Activated naive CD8-positive, alpha-beta T cell treated with anti-CD3 and anti-CD28 coated beads for 36 hours (primary cell): ENCODE measurements at regions not wholly inside any gene's neighbourhood (a gene's known extent, or its start where the extent isn't known, plus 50 kb on each side); places are given as distances from the start of the nearest gene placed in this dataset.
"Not testable (repeated sequence)": the region's sequence is repeated elsewhere in the genome, so short reads cannot be mapped to it uniquely, and the experiment has no call there.

Experiments
- DNase-seq: peaks from one replicate; pipeline ENCODE4 v3.0.0; 2021
- H3K27ac Mint-ChIP-seq: one replicate; pipeline ENCODE4 v1.8.0; 2022; ENCODE audit warnings: mild to moderate bottlenecking, moderate library complexity, mixed read lengths
- H3K27me3 Mint-ChIP-seq: one replicate; pipeline ENCODE4 v1.8.0; 2022; ENCODE audit warnings: mild to moderate bottlenecking, mixed read lengths
- H3K36me3 Mint-ChIP-seq: one replicate; pipeline ENCODE4 v1.8.0; 2021; ENCODE audit warnings: mild to moderate bottlenecking, mixed read lengths
- H3K4me1 Mint-ChIP-seq: one replicate; pipeline ENCODE4 v1.8.0; 2021; ENCODE audit warnings: mixed read lengths
- H3K4me3 Mint-ChIP-seq: one replicate; pipeline ENCODE4 v1.8.0; 2022; ENCODE audit warnings: mild to moderate bottlenecking, moderate library complexity, mixed read lengths
- H3K9me3 Mint-ChIP-seq: one replicate; pipeline ENCODE4 v1.8.0; 2022; ENCODE audit warnings: mixed read lengths

DNA sequence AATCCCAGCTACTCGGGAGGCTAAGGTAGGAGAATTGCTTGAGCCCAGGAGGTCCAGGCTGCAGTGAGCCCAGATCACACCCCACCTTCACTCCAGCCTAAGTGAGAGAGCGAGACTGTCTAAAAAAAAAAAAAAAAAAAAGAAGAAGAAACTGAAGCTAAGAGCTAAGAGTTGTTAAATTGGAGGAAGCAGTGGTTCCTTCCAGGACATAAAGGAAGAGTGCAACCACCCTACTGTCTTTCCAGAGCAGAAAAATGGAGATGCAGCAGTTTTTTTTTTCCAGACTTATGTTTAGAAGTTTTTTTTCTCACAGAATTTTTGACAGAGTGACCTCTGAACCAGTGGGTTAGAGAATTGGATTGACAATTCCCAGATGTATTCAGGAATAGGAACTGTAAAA lies 88.7 kb downstream of the HLX start:
- Mint-ChIP-seq H3K27ac (no peak overlapping the region), H3K9me3 (peaks cover 8% of the 10 kb centered on the region)

DNA sequence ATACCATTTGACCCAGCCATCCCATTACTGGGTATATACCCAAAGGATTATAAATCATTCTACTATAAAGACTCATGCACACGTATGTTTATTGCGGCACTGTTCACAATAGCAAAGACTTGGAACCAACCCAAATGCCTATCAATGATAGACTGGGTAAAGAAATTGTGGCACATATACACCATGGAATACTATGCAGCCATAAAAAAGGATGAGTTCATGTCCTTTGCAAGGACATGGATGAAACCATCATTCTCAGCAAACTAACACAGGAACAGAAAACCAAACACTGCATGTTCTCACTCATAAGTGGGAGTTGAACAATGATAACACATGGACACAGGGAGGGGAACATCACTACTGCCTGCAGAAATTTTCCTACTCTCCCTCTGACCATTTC lies 90.0 kb downstream of the HLX start:
- not testable (repeated sequence) for H3K4me1 Mint-ChIP-seq, H3K9me3 Mint-ChIP-seq, DNase-seq, H3K36me3 Mint-ChIP-seq, H3K27ac Mint-ChIP-seq, H3K27me3 Mint-ChIP-seq, H3K4me3 Mint-ChIP-seq

More for the DNA sequence above, 88.7 kb downstream of the HLX start:
- H3K27me3 Mint-ChIP-seq, result peaks cover 3% of the 10 kb centered on the region
- no peaks in the 10 kb centered on the region for H3K4me1 Mint-ChIP-seq
- H3K36me3 Mint-ChIP-seq, result no peaks in the 10 kb centered on the region
- H3K4me3 Mint-ChIP-seq, result no peak overlapping the region
- no peak for DNase-seq

DNA sequence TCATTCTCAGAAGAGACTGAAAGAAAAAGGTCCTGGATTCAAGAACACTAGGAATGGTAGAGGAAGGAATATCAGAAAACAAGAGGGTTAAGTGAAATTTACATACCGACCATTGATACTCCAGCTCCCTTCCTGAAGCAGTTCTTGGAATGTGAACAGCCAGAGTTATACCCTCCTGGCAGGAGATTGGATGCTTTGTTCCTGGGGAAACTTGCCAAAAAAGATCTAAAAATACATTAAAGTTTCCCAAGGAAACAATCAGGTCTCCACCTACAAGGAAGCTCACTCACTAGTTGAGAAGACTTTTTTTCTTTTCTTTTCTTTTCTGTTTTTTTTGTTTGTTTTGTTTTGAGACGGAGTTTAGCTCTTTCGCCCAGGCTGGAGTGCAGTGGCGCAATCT lies 91.1 kb downstream of the HLX start:
- H3K36me3 Mint-ChIP-seq, result no peaks in the 10 kb centered on the region
- no peaks in the 10 kb centered on the region for H3K27me3 Mint-ChIP-seq
- DNase-seq, result no peak
- no peak overlapping the region for H3K27ac Mint-ChIP-seq
- peaks cover 7% of the 10 kb centered on the region for H3K9me3 Mint-ChIP-seq
- no peak overlapping the region for H3K4me3 Mint-ChIP-seq
- H3K4me1 Mint-ChIP-seq, result no peaks in the 10 kb centered on the region

DNA sequence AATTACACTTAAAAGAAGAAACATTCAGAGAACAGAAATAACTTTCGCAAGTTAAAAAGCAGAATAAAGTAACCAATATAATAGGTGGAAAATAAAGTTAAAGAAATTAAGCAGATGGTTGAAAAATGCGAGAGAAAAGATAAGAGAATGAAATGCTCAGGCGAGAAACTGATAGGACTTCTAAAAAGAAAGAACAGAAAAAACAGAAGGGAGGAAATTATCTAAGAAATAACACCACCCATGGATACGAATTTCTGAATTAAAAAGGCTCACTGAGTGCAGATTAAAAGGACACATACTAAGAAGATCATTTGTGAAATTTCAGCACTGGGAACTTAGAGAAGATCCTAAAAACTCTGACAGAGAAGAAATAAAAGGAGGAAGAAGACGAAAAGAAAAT lies 92.0 kb downstream of the HLX start:
- no peak overlapping the region for H3K4me3 Mint-ChIP-seq
- no peaks in the 10 kb centered on the region for H3K4me1 Mint-ChIP-seq
- no peak for DNase-seq
- H3K36me3 Mint-ChIP-seq, result no peaks in the 10 kb centered on the region
- no peaks in the 10 kb centered on the region for H3K27me3 Mint-ChIP-seq
- peaks cover 7% of the 10 kb centered on the region for H3K9me3 Mint-ChIP-seq
- H3K27ac Mint-ChIP-seq, result no peak overlapping the region

DNA sequence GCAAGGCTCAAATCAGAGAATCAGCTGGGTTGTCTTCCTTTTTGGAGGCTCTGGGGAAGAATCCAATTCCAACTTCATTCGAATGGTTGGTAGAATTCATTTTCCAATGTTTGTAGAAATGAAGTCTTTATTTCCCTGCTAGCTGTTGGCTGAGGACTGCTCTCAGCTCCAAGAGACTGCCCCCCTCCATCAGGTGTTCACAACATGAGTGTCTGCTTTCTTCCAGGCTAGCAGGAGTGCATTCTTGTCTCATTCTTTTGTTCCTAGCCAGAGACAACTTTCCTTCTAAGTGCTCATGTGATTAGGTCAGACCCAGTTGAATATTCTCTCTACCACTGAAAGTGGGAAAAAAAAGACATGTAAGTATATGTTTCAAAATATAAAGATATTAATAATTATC lies 95.2 kb downstream of the HLX start:
- H3K36me3 Mint-ChIP-seq, result no peaks in the 10 kb centered on the region
- H3K4me1 Mint-ChIP-seq, result no peaks in the 10 kb centered on the region
- H3K9me3 Mint-ChIP-seq, result peaks cover 3% of the 10 kb centered on the region
- H3K27me3 Mint-ChIP-seq, result no peaks in the 10 kb centered on the region
- no peak overlapping the region for H3K27ac Mint-ChIP-seq
- no peak overlapping the region for H3K4me3 Mint-ChIP-seq
- no peak for DNase-seq

DNA sequence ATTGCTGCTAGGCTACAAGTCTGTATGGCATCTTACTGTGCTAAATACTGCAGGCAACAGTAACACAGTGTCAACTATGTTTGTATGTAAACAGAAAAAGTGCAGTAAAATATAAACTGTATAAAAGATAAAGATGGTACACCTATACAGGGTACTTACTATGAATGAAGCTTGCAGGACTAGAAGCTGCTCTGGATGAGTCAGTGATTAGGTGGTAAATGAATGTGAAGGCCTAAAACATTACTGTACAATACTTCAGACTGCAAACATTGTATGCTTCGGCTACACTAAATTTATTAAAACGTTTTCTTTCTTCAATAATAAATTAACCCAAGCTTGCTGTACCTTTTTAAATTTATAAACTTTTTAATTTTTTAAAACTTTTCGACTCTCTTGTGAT lies 97.1 kb downstream of the HLX start:
- Mint-ChIP-seq H3K9me3 (peaks cover 3% of the 10 kb centered on the region), H3K27me3 (no peaks in the 10 kb centered on the region), H3K36me3 (no peaks in the 10 kb centered on the region), H3K4me3 (no peak overlapping the region), H3K27ac (no peak overlapping the region), H3K4me1 (no peaks in the 10 kb centered on the region)
- no peak for DNase-seq

DNA sequence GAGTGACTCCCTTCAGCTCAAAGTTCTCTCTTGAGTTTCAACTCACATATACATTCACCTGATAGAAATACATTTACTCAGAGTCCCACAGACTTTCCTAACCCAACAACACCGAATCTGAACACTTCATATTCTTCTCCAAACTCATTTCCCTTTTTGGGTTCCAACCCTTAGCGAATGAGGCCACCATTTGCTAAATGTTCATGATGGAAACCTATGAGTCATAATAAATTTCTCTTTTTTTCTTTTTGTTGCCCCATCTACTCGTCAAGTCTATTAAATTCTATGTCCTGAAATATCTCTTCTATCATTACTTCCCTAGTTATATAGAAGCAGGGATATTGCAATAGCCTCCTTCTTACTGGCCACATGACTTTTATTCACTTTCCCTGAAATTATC lies 100.1 kb downstream of the HLX start:
- Mint-ChIP-seq H3K36me3 (no peaks in the 10 kb centered on the region), H3K4me3 (no peak overlapping the region), H3K4me1 (no peaks in the 10 kb centered on the region), H3K27ac (no peak overlapping the region), H3K27me3 (no peaks in the 10 kb centered on the region), H3K9me3 (no peaks in the 10 kb centered on the region)
- DNase-seq, result no peak

DNA sequence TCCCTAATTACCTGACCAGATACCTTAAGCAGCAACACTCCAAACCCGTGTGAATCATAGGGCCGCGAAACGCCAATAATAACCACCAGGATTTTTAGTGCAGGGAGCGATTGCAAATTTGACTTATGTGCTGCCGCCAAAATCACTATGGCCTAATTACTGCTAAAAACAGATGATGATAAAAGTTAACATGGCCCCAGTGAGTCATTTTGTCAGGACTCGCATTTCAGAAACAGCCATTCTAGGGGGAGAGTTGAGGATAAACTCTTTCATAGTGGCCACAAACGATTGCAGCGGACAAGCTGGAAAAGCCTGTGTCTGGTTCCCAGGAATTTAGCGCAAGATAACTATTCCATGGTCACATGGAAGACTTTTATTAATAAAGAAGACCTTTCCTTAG lies 103.4 kb downstream of the HLX start:
- Mint-ChIP-seq H3K36me3 (no peaks in the 10 kb centered on the region), H3K4me1 (no peaks in the 10 kb centered on the region), H3K27ac (no peak overlapping the region), H3K9me3 (no peaks in the 10 kb centered on the region), H3K4me3 (no peak overlapping the region), H3K27me3 (peaks cover 4% of the 10 kb centered on the region)
- DNase-seq, result no peak

DNA sequence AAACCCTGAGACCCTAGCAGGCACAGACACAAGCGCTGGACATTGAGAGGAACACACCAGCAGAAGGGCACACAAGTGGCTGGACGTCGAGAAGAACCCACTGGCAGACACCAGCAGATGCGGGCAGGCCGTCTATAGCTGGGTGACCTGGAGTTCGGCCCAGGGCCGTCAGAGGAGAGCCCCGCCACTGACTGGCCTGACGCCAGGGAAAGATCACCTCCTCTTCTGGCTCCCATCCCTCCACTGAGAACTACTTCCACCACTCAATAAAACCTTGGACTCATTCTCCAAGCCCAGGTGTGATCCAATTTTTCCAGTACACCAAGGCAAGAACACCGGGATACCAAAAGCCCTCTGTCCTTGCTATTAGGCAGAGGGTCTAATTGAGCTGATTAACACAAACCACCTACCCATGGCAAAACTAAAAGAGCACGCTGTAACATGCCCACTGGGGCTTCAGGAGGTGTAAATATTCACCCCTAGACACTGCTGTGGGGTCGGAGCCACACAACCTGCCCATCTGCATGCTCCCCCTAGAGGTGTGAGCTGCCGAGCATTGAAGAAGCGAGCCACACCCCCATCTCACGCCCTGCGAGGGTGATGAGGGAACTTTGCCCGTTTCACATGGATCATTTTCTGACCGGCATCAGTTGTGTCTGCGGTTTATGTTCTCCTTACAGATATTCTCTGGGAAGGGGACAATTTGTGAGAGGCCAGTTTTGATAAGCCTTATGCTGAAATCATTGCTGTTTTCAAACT lies 104.8 kb downstream of the HLX start:
- peaks cover 4% of the 10 kb centered on the region for H3K27me3 Mint-ChIP-seq
- no peaks in the 10 kb centered on the region for H3K4me1 Mint-ChIP-seq
- DNase-seq, result no peak
- H3K9me3 Mint-ChIP-seq, result no peaks in the 10 kb centered on the region
- no peaks in the 10 kb centered on the region for H3K36me3 Mint-ChIP-seq
- no peak overlapping the region for H3K4me3 Mint-ChIP-seq
- H3K27ac Mint-ChIP-seq, result no peak overlapping the region

DNA sequence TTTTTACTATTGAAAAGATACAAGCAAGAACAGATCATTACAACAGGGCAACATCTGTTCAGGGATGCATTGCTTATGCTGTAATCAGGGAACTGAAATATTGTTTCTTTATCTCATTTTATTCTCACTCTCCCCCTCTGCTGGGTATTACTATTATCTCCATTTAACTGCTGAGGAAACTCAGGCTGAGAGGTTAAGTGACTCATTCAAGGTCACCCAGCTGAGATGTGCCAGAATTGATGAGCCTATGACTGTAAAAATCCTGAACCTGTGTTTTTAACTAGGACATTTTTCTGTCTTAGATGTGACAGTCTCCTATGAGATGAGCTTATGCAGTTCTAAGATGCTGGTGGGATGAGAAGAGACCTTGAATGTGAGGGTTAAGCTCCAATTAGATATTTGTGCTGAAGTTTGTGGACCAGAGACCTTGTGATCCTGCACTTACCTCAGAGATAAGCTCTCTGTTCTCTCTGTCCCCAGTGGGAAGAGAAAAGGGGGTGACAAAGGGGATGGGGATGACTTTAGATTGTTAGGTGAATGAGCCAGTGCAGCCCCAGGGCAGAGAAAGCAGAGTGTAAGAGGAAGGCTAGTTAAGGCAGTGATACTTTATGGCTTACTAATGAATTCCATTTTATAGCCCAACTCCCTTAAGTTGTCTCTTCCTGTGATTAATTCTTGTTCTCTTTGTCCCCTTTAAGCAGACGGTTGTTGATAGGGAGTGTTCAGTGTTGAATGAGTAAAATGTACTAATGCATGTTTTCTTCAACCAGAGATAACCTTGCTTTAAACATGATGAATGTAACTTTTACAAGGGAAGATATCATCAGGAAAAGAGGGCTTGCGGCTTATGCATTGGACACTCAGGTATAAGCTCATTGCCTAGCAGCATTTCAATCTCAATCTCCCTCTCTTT lies 111.4 kb downstream of the HLX start:
- Mint-ChIP-seq H3K4me3 (no peak overlapping the region), H3K4me1 (no peaks in the 10 kb centered on the region), H3K36me3 (no peaks in the 10 kb centered on the region), H3K27me3 (peaks cover 21% of the 10 kb centered on the region), H3K9me3 (no peaks in the 10 kb centered on the region), H3K27ac (no peak overlapping the region)
- no peak for DNase-seq

DNA sequence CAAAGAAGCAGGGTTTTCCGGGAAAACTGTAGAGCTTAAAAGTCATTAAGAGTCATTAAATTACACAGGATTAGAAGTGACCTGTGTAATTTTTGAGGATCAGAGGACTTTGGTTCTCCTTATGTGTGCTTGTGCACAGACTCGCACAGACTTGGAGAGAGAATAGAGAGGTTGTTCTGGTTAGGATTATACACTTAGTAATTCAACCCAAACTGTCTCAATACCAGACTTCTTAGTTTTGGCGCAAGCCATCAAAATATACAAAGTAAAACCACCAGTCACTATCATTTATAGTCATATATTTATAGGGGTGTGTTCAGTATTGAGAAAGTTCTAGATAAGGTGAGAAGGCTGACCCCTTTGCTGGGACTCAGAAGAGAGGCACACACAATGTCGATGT lies 112.3 kb downstream of the HLX start:
- Mint-ChIP-seq H3K27me3 (peaks cover 21% of the 10 kb centered on the region), H3K4me3 (no peak overlapping the region), H3K9me3 (no peaks in the 10 kb centered on the region), H3K36me3 (no peaks in the 10 kb centered on the region), H3K4me1 (no peaks in the 10 kb centered on the region), H3K27ac (no peak overlapping the region)
- no peak for DNase-seq

DNA sequence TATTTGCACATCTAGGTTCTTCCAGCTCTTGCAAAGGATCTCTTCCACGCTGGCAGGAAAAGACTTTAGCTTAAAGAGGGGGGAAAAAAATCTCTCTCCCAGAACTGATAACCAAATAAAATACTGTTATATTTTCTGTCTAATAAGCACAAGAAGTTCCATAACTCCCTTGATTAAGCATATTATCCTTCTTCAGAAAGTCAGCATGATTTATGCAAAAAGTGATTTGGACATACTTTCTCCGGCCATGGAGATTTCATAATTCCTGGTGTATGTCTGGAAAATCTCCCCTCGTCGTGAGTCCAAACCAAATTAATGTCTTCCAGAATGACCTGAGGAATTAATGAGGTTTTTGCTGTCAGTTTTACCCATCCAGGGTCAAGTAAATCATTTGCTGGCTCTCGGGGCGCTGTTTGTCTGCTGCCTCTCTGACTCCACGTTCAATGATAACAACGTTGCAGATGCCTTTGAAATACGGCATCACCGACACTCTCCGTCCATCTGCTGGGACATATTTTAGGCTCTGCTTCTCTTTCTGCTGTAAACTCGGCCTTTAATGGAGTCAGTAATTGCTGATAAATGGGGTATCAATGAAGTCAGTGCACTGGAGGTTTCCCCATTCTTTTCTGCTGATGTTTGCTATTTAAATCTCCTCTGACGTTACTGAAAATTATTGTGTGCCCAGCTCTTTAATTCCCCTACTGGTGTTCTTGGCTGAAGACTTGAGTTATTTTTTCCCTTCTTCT lies 112.9 kb downstream of the HLX start:
- H3K4me3 Mint-ChIP-seq, result no peak overlapping the region

DNA sequence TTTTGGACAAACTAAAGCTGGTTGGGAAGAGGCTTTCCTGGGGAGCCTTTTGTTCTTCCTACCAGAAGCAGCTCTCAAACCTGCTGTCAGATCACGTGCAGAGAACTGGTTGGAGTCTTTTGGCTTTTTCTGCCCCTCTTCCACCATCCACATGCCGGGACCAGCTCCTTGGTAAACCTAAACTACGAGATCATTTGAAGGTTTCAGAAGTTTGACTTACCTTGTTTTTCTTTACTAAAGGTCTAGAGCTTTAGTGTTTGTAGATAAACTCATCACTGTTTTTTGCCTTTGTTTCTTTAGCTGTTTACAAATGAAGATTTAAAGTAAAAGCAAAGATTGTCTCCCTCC lies 113.4 kb downstream of the HLX start:
- peaks cover 2% of the 10 kb centered on the region for H3K9me3 Mint-ChIP-seq
- H3K27me3 Mint-ChIP-seq, result peaks cover 21% of the 10 kb centered on the region
- DNase-seq, result no peak

More for the DNA sequence above, 112.9 kb downstream of the HLX start:
- H3K27ac Mint-ChIP-seq, result no peak overlapping the region
- H3K4me1 Mint-ChIP-seq, result no peaks in the 10 kb centered on the region
- H3K9me3 Mint-ChIP-seq, result peaks cover 2% of the 10 kb centered on the region
- H3K27me3 Mint-ChIP-seq, result peaks cover 21% of the 10 kb centered on the region
- no peak for DNase-seq
- H3K36me3 Mint-ChIP-seq, result no peaks in the 10 kb centered on the region

DNA sequence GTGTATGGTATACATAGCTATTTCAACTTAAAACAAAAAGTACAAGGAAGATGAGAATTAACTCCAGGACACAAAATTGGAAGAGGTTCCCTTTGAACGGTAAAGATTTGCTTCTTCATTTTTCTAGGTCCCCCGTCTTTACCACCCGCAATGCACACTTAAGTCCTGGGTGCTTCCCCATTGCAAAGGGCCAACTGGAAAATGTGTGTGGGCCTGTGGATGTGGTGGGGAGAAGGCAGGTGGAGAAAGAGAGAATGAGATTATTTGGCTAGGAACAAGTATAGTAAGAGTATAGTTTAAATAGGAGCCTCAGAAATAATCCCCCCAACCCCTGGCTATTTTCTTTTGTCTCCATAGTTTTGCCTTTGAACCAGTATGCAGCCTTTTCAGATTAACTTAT lies 115.4 kb downstream of the HLX start:
- DNase-seq, result no peak
- Mint-ChIP-seq H3K27ac (no peak overlapping the region), H3K27me3 (peaks cover 21% of the 10 kb centered on the region), H3K4me1 (no peaks in the 10 kb centered on the region), H3K36me3 (no peaks in the 10 kb centered on the region), H3K9me3 (peaks cover 2% of the 10 kb centered on the region), H3K4me3 (no peak overlapping the region)

More for the DNA sequence above, 113.4 kb downstream of the HLX start:
- Mint-ChIP-seq H3K36me3 (no peaks in the 10 kb centered on the region), H3K4me1 (no peaks in the 10 kb centered on the region), H3K4me3 (no peak overlapping the region), H3K27ac (no peak overlapping the region)

DNA sequence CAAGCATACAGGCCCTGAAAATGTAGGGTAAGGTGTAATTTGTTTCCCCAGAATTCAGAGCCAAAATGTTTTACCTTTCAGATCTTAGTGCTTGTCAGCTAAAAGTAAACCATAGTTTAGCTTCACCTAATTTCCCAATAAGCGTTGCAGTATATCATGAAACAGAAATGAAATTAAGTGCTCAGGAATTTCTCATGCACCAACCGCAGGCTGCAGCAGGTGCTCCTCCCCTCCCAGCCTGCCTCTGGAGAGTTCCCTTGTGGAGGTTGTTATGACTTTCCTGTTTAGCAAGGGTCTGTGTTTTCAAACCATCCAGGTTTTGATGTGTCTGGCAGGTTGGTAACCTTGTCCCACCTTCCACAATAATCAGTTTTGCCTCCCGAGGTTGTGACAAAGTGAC lies 118.5 kb downstream of the HLX start:
- Mint-ChIP-seq H3K36me3 (no peaks in the 10 kb centered on the region), H3K27me3 (peaks cover 14% of the 10 kb centered on the region), H3K4me1 (no peaks in the 10 kb centered on the region), H3K9me3 (peaks cover 2% of the 10 kb centered on the region), H3K27ac (no peak overlapping the region), H3K4me3 (no peak overlapping the region)
- no peak for DNase-seq
